ENCODE measurements at regions not wholly inside any gene's neighbourhood (a gene's known extent, or its start where the extent isn't known, plus 50 kb on each side); places are given as distances from the start of the nearest gene placed in this dataset.

GRCh38 chr11:119916568-119916967 is 187.6 kb upstream of the NECTIN1 start:
- no peaks in the 10 kb centered on the region for H3K36me3 ChIP-seq (ENCODE audit: control insufficient read depth, insufficient read depth, low read length)
- no peak overlapping the region for H3K27ac ChIP-seq (ENCODE audit: low read depth, low read length, severe bottlenecking)
- H3K9me3 ChIP-seq (ENCODE audit: control insufficient read depth, low read length), result peaks cover 13% of the 10 kb centered on the region
- peaks cover 4% of the 10 kb centered on the region for H3K4me1 ChIP-seq (ENCODE audit: control insufficient read depth, insufficient read depth, low read length, poor library complexity, severe bottlenecking)
- WGBS, 2 experiments (ENCODE audit: insufficient coverage in 2 of 2), result 76 to 93% methylated on average over 2 of the region's 2 CpGs
- no peak overlapping the region for H3K4me3 ChIP-seq (ENCODE audit: extremely low read depth, insufficient read depth, low read length, poor library complexity, severe bottlenecking)

GRCh38 chr11:119912229-119912628 is 183.2 kb upstream of the NECTIN1 start:
- Histone ChIP-seq H3K9me3 (ENCODE audit: control insufficient read depth, low read length) (peaks cover 13% of the 10 kb centered on the region), H3K27ac (ENCODE audit: low read depth, low read length, severe bottlenecking) (no peak overlapping the region), H3K4me1 (ENCODE audit: control insufficient read depth, insufficient read depth, low read length, poor library complexity, severe bottlenecking) (no peaks in the 10 kb centered on the region), H3K36me3 (ENCODE audit: control insufficient read depth, insufficient read depth, low read length) (no peaks in the 10 kb centered on the region), H3K4me3 (ENCODE audit: extremely low read depth, insufficient read depth, low read length, poor library complexity, severe bottlenecking) (no peak overlapping the region)
- 91 to 95% methylated on average over 3 to 6 of the region's 6 CpGs for WGBS, 2 experiments (ENCODE audit: insufficient coverage in 2 of 2)

- no peaks in the 10 kb centered on the region for H3K4me1 ChIP-seq (ENCODE audit: control insufficient read depth, insufficient read depth, low read length, poor library complexity, severe bottlenecking)
- H3K27ac ChIP-seq (ENCODE audit: low read depth, low read length, severe bottlenecking), result no peak overlapping the region
- peaks cover 13% of the 10 kb centered on the region for H3K9me3 ChIP-seq (ENCODE audit: control insufficient read depth, low read length)
- no peak overlapping the region for H3K4me3 ChIP-seq (ENCODE audit: extremely low read depth, insufficient read depth, low read length, poor library complexity, severe bottlenecking)
- H3K36me3 ChIP-seq (ENCODE audit: control insufficient read depth, insufficient read depth, low read length), result no peaks in the 10 kb centered on the region
- WGBS, 2 experiments (ENCODE audit: insufficient coverage in 2 of 2), result 91 to 94% methylated on average over 2 of the region's 2 CpGs
Measured at GRCh38 chr11:119910650-119911049, 181.7 kb upstream of the NECTIN1 start.

GRCh38 chr11:119910051-119910450 is 181.1 kb upstream of the NECTIN1 start:
- WGBS, 2 experiments (ENCODE audit: insufficient coverage in 2 of 2), result 89 to 94% methylated on average over 3 to 4 of the region's 4 CpGs
- Histone ChIP-seq H3K36me3 (ENCODE audit: control insufficient read depth, insufficient read depth, low read length) (no peaks in the 10 kb centered on the region), H3K9me3 (ENCODE audit: control insufficient read depth, low read length) (peaks cover 8% of the 10 kb centered on the region), H3K4me3 (ENCODE audit: extremely low read depth, insufficient read depth, low read length, poor library complexity, severe bottlenecking) (no peak overlapping the region), H3K4me1 (ENCODE audit: control insufficient read depth, insufficient read depth, low read length, poor library complexity, severe bottlenecking) (no peaks in the 10 kb centered on the region), H3K27ac (ENCODE audit: low read depth, low read length, severe bottlenecking) (no peak overlapping the region)

- 96 to 98% methylated on average over 6 to 8 of the region's 9 CpGs for WGBS, 2 experiments (ENCODE audit: insufficient coverage in 2 of 2)
- Histone ChIP-seq H3K36me3 (ENCODE audit: control insufficient read depth, insufficient read depth, low read length) (no peaks in the 10 kb centered on the region), H3K9me3 (ENCODE audit: control insufficient read depth, low read length) (peaks cover 4% of the 10 kb centered on the region), H3K27ac (ENCODE audit: low read depth, low read length, severe bottlenecking) (no peak overlapping the region), H3K4me1 (ENCODE audit: control insufficient read depth, insufficient read depth, low read length, poor library complexity, severe bottlenecking) (no peaks in the 10 kb centered on the region), H3K4me3 (ENCODE audit: extremely low read depth, insufficient read depth, low read length, poor library complexity, severe bottlenecking) (no peak overlapping the region)
Measured at GRCh38 chr11:119909495-119909894, 180.5 kb upstream of the NECTIN1 start.

GRCh38 chr11:119909077-119909476 is 180.1 kb upstream of the NECTIN1 start:
- H3K4me3 ChIP-seq (ENCODE audit: extremely low read depth, insufficient read depth, low read length, poor library complexity, severe bottlenecking), result no peak overlapping the region
- no peaks in the 10 kb centered on the region for H3K4me1 ChIP-seq (ENCODE audit: control insufficient read depth, insufficient read depth, low read length, poor library complexity, severe bottlenecking)
- H3K9me3 ChIP-seq (ENCODE audit: control insufficient read depth, low read length), result no peaks in the 10 kb centered on the region
- no peak overlapping the region for H3K27ac ChIP-seq (ENCODE audit: low read depth, low read length, severe bottlenecking)
- WGBS, 2 experiments (ENCODE audit: insufficient coverage in 2 of 2), result 88 to 100% methylated on average over 1 of the region's 2 CpGs
- no peaks in the 10 kb centered on the region for H3K36me3 ChIP-seq (ENCODE audit: control insufficient read depth, insufficient read depth, low read length)

- Histone ChIP-seq H3K36me3 (ENCODE audit: control insufficient read depth, insufficient read depth, low read length) (no peaks in the 10 kb centered on the region), H3K27ac (ENCODE audit: low read depth, low read length, severe bottlenecking) (no peak overlapping the region), H3K4me1 (ENCODE audit: control insufficient read depth, insufficient read depth, low read length, poor library complexity, severe bottlenecking) (no peaks in the 10 kb centered on the region), H3K9me3 (ENCODE audit: control insufficient read depth, low read length) (no peaks in the 10 kb centered on the region), H3K4me3 (ENCODE audit: extremely low read depth, insufficient read depth, low read length, poor library complexity, severe bottlenecking) (no peak overlapping the region)
- 90 to 96% methylated on average over 4 to 6 of the region's 6 CpGs for WGBS, 2 experiments (ENCODE audit: insufficient coverage in 2 of 2)
Measured at GRCh38 chr11:119908573-119908904, 179.5 kb upstream of the NECTIN1 start.

GRCh38 chr11:119907878-119908572 is 179.0 kb upstream of the NECTIN1 start:
- Histone ChIP-seq H3K4me1 (ENCODE audit: control insufficient read depth, insufficient read depth, low read length, poor library complexity, severe bottlenecking) (no peaks in the 10 kb centered on the region), H3K27ac (ENCODE audit: low read depth, low read length, severe bottlenecking) (no peak overlapping the region), H3K9me3 (ENCODE audit: control insufficient read depth, low read length) (no peaks in the 10 kb centered on the region), H3K4me3 (ENCODE audit: extremely low read depth, insufficient read depth, low read length, poor library complexity, severe bottlenecking) (no peak overlapping the region), H3K36me3 (ENCODE audit: control insufficient read depth, insufficient read depth, low read length) (no peaks in the 10 kb centered on the region)
- 58 to 62% methylated on average over 9 to 12 of the region's 14 CpGs for WGBS, 2 experiments (ENCODE audit: insufficient coverage in 2 of 2)

- Histone ChIP-seq H3K4me1 (ENCODE audit: control insufficient read depth, insufficient read depth, low read length, poor library complexity, severe bottlenecking) (no peaks in the 10 kb centered on the region), H3K9me3 (ENCODE audit: control insufficient read depth, low read length) (no peaks in the 10 kb centered on the region), H3K27ac (ENCODE audit: low read depth, low read length, severe bottlenecking) (no peak overlapping the region), H3K4me3 (ENCODE audit: extremely low read depth, insufficient read depth, low read length, poor library complexity, severe bottlenecking) (no peak overlapping the region), H3K36me3 (ENCODE audit: control insufficient read depth, insufficient read depth, low read length) (no peaks in the 10 kb centered on the region)
- 86 to 95% methylated on average over 6 to 8 of the region's 10 CpGs for WGBS, 2 experiments (ENCODE audit: insufficient coverage in 2 of 2)
Measured at GRCh38 chr11:119907122-119907851, 178.3 kb upstream of the NECTIN1 start.

GRCh38 chr11:119906376-119906775 is 177.4 kb upstream of the NECTIN1 start:
- H3K36me3 ChIP-seq (ENCODE audit: control insufficient read depth, insufficient read depth, low read length), result no peaks in the 10 kb centered on the region
- no peak overlapping the region for H3K4me3 ChIP-seq (ENCODE audit: extremely low read depth, insufficient read depth, low read length, poor library complexity, severe bottlenecking)
- H3K27ac ChIP-seq (ENCODE audit: low read depth, low read length, severe bottlenecking), result no peak overlapping the region
- WGBS, 2 experiments (ENCODE audit: insufficient coverage in 2 of 2), result 94 to 98% methylated on average over 5 to 6 of the region's 8 CpGs
- no peaks in the 10 kb centered on the region for H3K4me1 ChIP-seq (ENCODE audit: control insufficient read depth, insufficient read depth, low read length, poor library complexity, severe bottlenecking)
- no peaks in the 10 kb centered on the region for H3K9me3 ChIP-seq (ENCODE audit: control insufficient read depth, low read length)

GRCh38 chr11:119905162-119905561 is 176.2 kb upstream of the NECTIN1 start:
- Histone ChIP-seq H3K4me1 (ENCODE audit: control insufficient read depth, insufficient read depth, low read length, poor library complexity, severe bottlenecking) (no peaks in the 10 kb centered on the region), H3K27ac (ENCODE audit: low read depth, low read length, severe bottlenecking) (no peak overlapping the region), H3K9me3 (ENCODE audit: control insufficient read depth, low read length) (no peaks in the 10 kb centered on the region), H3K36me3 (ENCODE audit: control insufficient read depth, insufficient read depth, low read length) (no peaks in the 10 kb centered on the region), H3K4me3 (ENCODE audit: extremely low read depth, insufficient read depth, low read length, poor library complexity, severe bottlenecking) (no peak overlapping the region)
- 89 to 95% methylated on average over 4 of the region's 4 CpGs for WGBS, 2 experiments (ENCODE audit: insufficient coverage in 2 of 2)

All from mesodermal cell (in vitro differentiated cells).